ENCODE measurements at regions not wholly inside any gene's neighbourhood (a gene's known extent, or its start where the extent isn't known, plus 50 kb on each side); places are given as distances from the start of the nearest gene placed in this dataset.
A peak's percentile ranks its signal among the peaks of the same experiment; 100 is the strongest.
"Not testable (repeated sequence)": the region's sequence is repeated elsewhere in the genome, so short reads cannot be mapped to it uniquely, and the experiment has no call there.

DNA sequence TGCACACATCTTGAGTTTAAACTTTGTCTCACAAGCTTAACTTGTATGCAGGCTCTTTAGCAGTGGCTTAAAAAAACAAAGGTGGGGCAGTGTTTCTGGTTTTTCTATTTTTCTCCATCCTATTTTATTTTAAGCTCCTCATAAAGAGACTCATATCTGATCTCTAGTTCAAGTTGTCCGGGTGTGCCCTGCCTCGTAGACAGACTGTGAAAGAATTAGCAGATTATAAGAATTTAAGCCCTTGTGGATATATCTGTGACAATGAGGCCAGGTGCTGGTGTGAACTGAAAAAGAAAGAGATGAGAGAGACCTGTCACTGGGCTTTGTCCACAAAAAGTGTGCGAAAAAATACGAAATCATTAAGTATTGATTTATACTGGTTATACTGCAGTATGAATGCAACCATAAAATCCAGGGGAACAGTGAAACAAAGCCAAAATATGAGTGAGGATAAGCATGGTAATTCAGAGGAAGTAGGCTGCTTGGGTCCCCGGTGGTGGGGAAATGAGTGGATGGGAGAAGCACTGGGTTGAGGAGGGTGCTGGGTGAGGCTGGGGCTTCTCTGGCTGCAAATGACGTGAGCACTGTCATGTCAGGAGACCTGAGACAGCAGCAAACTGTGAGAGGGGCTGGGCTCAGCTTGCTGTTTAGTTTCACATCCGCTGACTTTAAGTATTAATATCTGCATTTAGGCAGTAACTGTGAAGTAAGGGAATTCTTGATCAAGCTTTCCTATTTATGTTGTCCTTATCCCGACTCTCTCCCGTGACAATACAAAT, 179.7 kb upstream of the ANKRD55 start:
- DNase-seq, result no peak

- DNase-seq, result no peak
These were observed 177.6 kb upstream of the ANKRD55 start for GRCh38 chr5:56410696-56411095.

DNA sequence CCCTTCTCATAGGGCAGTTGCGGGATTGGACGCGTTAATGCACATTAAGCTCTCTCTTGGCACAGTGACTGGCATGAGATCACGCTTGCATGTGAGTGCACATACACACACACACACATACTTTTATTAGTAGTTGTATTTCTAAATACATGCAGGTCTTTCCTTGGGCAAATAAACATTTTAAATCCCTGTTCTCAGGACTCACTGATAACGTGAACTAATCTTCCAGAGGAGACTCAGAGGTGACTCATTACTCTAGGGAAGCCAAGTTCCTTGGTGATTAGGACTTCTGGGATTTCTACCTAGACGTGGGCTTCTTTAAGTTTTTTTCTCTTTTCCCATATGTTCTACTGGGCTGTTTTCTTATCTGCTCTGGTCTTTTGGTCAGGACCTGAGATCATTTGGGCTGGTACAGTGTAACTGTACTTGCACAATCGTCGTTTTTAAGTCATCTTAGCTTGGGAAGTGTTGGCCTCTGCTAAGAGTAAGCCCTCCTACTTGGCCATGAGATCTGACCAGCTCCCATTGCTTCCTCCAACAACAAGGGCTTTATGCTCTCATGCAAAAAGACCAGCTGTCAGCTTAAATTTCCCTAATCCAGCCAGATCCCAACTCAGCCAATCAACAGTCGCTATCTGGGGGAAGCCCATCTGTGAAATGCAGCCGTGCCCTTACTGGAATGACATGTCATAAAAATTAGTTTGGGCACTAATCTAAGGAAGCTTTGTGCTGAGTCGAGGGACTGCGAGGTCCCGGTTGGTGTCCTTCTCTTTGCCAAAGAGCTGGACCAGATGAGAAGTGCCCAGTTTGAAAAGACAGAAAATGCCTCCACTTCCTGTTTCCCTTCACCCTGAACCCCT, 176.4 kb upstream of the ANKRD55 start:
- DNase-seq, result no peak

GRCh38 chr5:56406838-56407237, 173.7 kb upstream of the ANKRD55 start:
- DNase-seq, result no peak

GRCh38 chr5:56406221-56406620, 173.1 kb upstream of the ANKRD55 start:
- no peak for DNase-seq

- DNase-seq, result no peak
These were observed 172.2 kb upstream of the ANKRD55 start for GRCh38 chr5:56405116-56405908.

DNA sequence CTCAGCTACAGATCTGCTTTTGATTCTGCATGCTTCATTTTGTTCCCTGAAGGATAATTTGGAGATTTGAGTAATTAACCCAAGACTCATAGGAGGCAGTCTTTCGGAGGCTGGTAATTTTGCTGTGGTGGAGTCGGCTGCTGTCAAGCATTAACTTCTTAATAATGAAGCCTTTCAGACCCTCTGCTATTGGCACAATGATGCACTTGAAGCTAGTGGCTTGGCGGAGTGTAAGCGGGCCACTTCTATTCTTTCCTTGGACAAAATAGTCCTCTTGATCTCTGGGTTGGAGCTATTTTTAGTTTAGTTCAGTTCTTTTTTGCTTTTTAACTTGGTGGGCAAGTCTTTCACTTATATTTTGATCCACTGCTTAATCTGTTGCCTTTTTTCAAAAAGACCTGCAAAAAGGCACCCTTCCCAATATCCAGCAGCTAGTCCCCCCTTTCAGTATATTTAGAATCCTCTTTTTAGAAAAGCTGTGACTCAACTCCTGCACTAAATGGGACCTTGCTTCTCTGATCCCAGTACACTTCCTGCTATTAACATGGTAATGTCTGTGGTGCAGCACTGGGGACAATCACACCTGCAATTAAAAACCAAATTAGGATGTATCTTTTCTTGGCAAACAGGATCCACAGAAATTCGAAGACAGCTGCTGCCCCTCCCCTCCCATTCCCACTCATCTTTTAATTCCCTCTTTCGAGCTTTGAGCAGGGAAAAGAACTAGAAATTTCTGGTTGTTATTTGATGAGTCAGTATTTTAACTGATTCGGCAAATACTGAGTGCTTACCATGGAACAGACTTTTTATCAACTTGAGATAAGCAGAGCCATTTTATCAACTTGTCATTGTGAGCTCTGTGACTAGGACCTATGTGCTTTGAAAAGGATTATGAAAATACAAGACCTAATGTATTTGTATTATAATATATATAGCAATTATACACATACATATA, 169.4 kb upstream of the ANKRD55 start:
- no peak for DNase-seq

DNA sequence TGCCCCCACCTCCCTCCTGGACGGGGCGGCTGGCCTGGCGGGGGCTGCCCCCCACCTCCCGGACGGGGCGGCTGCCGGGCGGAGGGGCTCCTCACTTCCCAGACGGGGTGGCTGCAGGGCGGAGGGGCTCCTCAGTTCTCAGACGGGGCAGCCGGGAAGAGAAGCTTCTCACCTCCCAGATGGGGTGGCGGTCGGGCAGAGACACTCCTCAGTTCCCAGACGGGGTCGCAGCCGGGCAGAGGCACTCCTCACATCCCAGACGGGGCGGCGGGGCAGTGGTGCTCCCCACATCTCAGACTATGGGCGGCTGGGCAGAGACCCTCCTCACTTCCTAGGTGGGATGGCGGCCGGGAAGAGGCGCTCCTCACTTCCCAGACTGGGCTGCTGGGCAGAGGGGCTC, 164.7 kb upstream of the ANKRD55 start:
- not testable (repeated sequence) for DNase-seq

DNA sequence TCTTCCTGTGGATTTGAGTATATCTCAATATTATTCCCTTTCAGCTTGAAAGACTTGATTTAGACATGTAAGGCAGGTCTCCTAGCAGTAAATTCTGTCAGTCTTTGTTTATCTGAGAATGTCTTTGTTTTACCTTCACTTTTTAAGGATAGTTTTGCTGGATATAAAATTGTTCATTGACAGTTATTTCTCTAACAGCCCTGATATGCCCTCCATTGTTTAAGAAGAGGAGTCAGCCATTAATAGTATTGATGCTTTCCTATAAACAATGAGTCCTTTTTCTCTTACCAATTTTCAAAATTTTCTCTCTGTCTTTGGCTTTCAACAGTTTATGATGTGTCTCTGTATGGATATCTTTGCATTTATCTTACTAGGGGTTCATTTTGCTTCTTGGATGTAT, 163.5 kb upstream of the ANKRD55 start:
- no peak for DNase-seq

- no peak for DNase-seq
These were observed 156.1 kb upstream of the ANKRD55 start for GRCh38 chr5:56389261-56389660.

DNA sequence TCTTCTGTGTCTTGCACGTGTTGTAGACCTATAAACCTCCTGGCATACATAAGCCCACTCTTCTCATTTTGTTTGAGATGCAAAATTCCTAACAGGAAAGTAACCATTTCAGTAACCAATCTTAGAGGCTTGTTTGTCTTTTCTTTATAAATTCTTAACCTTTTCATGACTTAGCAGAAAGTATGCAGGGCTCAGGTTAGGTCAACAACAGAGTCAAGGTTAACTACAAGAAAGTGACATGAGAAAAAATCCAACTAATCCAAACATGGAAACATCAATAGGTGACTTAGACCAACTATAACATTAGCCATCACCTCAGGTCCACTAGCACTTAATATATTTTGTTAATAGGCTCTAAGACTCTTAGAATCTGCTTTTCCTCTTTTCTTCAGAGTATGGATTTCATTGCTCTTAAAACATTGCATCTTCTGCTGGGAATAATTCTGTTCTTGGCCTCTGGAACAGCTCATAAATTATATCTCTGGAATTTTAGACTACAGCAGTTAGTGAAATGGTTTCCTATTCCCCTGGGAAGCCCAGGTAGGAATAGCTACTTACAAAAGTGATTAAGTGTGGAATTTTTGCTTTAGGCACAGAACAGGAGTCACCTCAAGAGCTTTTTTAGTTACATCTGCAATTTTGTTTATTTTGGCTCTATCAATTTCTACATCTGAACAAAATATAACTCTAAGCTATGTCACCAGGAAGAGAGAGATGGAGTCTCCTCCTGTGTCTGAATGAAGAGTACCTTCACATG, 155.3 kb upstream of the ANKRD55 start:
- no peak for DNase-seq

GRCh38 chr5:56386046-56386445, 152.9 kb upstream of the ANKRD55 start:
- no peak for DNase-seq

DNA sequence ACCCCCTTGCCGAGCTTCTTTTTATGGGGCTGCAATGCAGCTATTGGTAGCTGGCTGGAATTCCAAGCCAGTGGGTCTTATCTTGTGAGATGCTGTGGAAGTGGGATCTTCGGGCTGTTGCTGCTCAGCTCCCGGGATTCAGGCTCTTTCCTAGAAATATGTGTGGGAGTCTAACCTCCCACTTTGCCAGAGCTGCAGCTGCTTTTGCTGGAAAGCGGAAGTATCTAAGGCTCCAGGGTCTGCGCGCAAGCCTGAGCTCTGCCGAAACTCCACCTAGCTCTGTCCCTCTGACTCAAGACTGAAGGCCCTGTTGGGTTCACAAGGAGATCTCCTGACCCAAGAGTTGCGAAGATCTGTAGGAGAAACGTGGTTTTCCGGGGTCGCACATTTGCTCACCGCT, 151.1 kb upstream of the ANKRD55 start:
- DNase-seq, result no peak

- DNase-seq, result no peak
These were observed 150.6 kb upstream of the ANKRD55 start for GRCh38 chr5:56383761-56384160.

- no peak for DNase-seq
These were observed 149.8 kb upstream of the ANKRD55 start for GRCh38 chr5:56382896-56383295.

GRCh38 chr5:56377573-56377972, 144.4 kb upstream of the ANKRD55 start:
- no peak for DNase-seq

GRCh38 chr5:56376128-56376527, 143.0 kb upstream of the ANKRD55 start:
- no peak for DNase-seq

- DNase-seq, result peak; percentile 50
These were observed 141.9 kb upstream of the ANKRD55 start for GRCh38 chr5:56375011-56375410.

DNA sequence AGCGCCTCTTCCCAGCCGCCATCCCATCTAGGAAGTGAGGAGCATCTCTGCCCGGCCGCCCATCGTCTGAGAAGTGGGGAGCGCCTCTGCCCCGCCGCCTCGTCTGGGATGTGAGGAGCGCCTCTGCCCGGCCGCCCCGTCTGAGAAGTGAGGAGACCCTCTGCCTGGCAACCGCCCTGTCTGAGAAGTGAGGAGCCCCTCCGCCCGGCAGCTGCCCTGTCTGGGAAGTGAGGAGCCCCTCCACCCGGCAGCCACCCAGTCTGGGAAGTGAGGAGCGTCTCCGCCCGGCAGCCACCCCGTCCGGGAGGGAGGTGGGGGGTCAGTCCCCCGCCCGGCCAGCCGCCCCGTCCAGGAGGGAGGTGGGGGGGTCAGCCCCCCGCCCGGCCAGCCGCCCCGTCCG, 139.4 kb upstream of the ANKRD55 start:
- DNase-seq, result not testable (repeated sequence)

GRCh38 chr5:56369361-56369811, 136.3 kb upstream of the ANKRD55 start:
- no peak for DNase-seq

- no peak for DNase-seq
These were observed 134.6 kb upstream of the ANKRD55 start for GRCh38 chr5:56367748-56368147.
